ENCODE measurements at regions not wholly inside any gene's neighbourhood (a gene's known extent, or its start where the extent isn't known, plus 50 kb on each side); places are given as distances from the start of the nearest gene placed in this dataset.

GRCh38 chr2:9773903-9774239 lies 69.4 kb upstream of the TAF1B start:
- no peak for DNase-seq

GRCh38 chr2:9774266-9774665 lies 69.0 kb upstream of the TAF1B start:
- no peak for DNase-seq

- DNase-seq: no peak
These were observed 67.9 kb upstream of the TAF1B start for GRCh38 chr2:9775351-9775750.

- no peak for DNase-seq
These were observed 67.1 kb upstream of the TAF1B start for GRCh38 chr2:9775999-9776712.

- no peak for DNase-seq
These were observed 66.2 kb upstream of the TAF1B start for GRCh38 chr2:9777081-9777480.

- DNase-seq: no peak
These were observed 65.3 kb upstream of the TAF1B start for GRCh38 chr2:9778012-9778411.

GRCh38 chr2:9778471-9779316 lies 64.6 kb upstream of the TAF1B start:
- no peak for DNase-seq

- no peak for DNase-seq
These were observed 63.5 kb upstream of the TAF1B start for GRCh38 chr2:9779596-9780264.

GRCh38 chr2:9780368-9781130 lies 62.7 kb upstream of the TAF1B start:
- DNase-seq: no peak

- no peak for DNase-seq
These were observed 62.0 kb upstream of the TAF1B start for GRCh38 chr2:9781252-9781651.

- no peak for DNase-seq
These were observed 61.0 kb upstream of the TAF1B start for GRCh38 chr2:9782197-9782719.

GRCh38 chr2:9789371-9789770 lies 53.9 kb upstream of the TAF1B start:
- DNase-seq: no peak

- no peak for DNase-seq
These were observed 52.5 kb upstream of the TAF1B start for GRCh38 chr2:9790702-9791225.

- DNase-seq: no peak
These were observed 51.6 kb upstream of the TAF1B start for GRCh38 chr2:9791711-9792110.

GRCh38 chr2:9793156-9793917 lies 49.9 kb upstream of the TAF1B start:
- DNase-seq: no peak

All from hippocampal formation (tissue), 2 donors.